SH-SY5Y (cell line): ENCODE measurements at regions not wholly inside any gene's neighbourhood (a gene's known extent, or its start where the extent isn't known, plus 50 kb on each side); places are given as distances from the start of the nearest gene placed in this dataset.

ENCODE experiments used
- GATA2 ChIP-seq: IDR thresholded peaks from 2 replicates; pipeline ENCODE4 v1.6.1; 2011; ENCODE audit warnings: mild to moderate bottlenecking, low read depth, low read length
- GATA3 ChIP-seq: IDR thresholded peaks from 2 replicates; pipeline ENCODE4 v1.6.1; 2011; ENCODE audit warnings: low read depth, mild to moderate bottlenecking, low read length, moderate library complexity

DNA sequence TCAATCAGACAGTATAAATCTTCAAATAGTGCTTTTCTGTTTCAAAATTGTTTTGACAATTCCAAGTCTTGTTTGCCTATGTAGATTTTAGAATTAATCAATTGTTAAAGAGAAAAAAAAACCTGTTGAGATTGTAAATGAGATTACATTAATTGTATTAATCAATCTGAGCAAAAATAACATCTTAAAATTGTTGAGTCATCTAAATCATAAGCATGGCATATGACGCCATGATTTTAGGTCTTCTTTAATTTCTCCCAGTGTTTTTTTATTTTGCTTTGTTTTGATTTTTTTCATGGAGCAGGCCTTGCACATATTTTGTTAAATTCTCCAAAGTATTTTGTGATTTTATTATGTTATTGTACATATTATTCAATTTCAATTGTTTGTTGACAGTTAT is 988.0 kb upstream of the SEMA6A start:
- TF ChIP-seq GATA3 (no peak), GATA2 (no peak)
